ENCODE measurements at regions not wholly inside any gene's neighbourhood (a gene's known extent, or its start where the extent isn't known, plus 50 kb on each side); places are given as distances from the start of the nearest gene placed in this dataset.

GRCh38 chr14:71362282-71362681, 455.0 kb downstream of the PCNX1 start:
- POLR2A ChIA-PET: interaction anchor here (0.7 to 2.0 kb wide), 5 partner anchors 23 to 240 kb away, joined by 3 to 4 read pairs (median 3); no protein-coding TSS in a partner anchor
- peaks cover 24% of the 10 kb centered on the region; the same call in 2 of the 3 replicates for H3K79me2 ChIP-seq (ENCODE audit: control insufficient read depth, insufficient read depth, low read length)
- H3K9ac ChIP-seq (ENCODE audit: insufficient read depth in 1 of 2, low read depth in 2 of 2, low read length in 2 of 2): peak overlapping the region in 1 of 2 experiments; percentile 69; a peak in 2 of 4 replicates
- no peaks in the 10 kb centered on the region for H3K27me3 ChIP-seq (ENCODE audit: control insufficient read depth in 2 of 2, insufficient read depth in 2 of 2, low read length in 2 of 2)
- FAIRE-seq: no peak
- no peaks in the 10 kb centered on the region for H3K36me3 ChIP-seq (ENCODE audit: control insufficient read depth, insufficient read depth, low read length)
- H4K20me1 ChIP-seq (replicated peaks; ENCODE audit: control insufficient read depth, insufficient read depth, low read length): no peaks in the 10 kb centered on the region
- 17% methylated on average over 2 of the region's 2 CpGs for WGBS (ENCODE audit: insufficient coverage, low coverage, missing lambda C conversion rate)
- peak in 1 of 3 experiments; percentile 58 for TF ChIP-seq YY1 (IDR thresholded peaks at IDR 0.05; ENCODE audit: borderline replicate concordance in 1 of 3, control insufficient read depth in 1 of 3, extremely low read depth in 1 of 3, insufficient read depth in 3 of 3, insufficient read length in 1 of 3, insufficient replicate concordance in 2 of 3, low read depth in 1 of 3, low read length in 2 of 3)
- TF ChIP-seq MAFG (tag; conservative IDR thresholded peaks at IDR 0.05): 0 out of 2 replicates have a peak, but pooled peaks have one; percentile 1
- no peak for TF ChIP-seq EWSR1 (IDR thresholded peaks at IDR 0.05; ENCODE audit: borderline replicate concordance, low read depth, partially characterized antibody)
- TF ChIP-seq ZNF668 (CRISPR knock-in tag; IDR thresholded peaks at IDR 0.05): 0 out of 2 replicates have a peak, but pooled peaks have one; percentile 59
- TF ChIP-seq, protein P1, sequence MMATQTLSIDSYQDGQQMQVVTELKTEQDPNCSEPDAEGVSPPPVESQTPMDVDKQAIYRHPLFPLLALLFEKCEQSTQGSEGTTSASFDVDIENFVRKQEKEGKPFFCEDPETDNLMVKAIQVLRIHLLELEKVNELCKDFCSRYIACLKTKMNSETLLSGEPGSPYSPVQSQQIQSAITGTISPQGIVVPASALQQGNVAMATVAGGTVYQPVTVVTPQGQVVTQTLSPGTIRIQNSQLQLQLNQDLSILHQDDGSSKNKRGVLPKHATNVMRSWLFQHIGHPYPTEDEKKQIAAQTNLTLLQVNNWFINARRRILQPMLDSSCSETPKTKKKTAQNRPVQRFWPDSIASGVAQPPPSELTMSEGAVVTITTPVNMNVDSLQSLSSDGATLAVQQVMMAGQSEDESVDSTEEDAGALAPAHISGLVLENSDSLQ (IDR thresholded peaks at IDR 0.05): peak; percentile 91
- TF ChIP-seq GABPA (tag; conservative IDR thresholded peaks at IDR 0.05; ENCODE audit: low read depth): peak; percentile 57; the same call in 1 of the 2 replicates
- TF ChIP-seq ETV5 (CRISPR knock-in tag; IDR thresholded peaks at IDR 0.05; ENCODE audit: low read depth): no peak
- TF ChIP-seq EGR1 (conservative IDR thresholded peaks at IDR 0.05): peak; percentile 41; the same call in 1 of the 2 replicates
- TF ChIP-seq DMBX1 (CRISPR knock-in tag; IDR thresholded peaks at IDR 0.05; ENCODE audit: borderline replicate concordance): 0 out of 2 replicates have a peak, but pooled peaks have one; percentile 10
- TF ChIP-seq ZNF592 (IDR thresholded peaks at IDR 0.05): peak; percentile 32; the same call in 1 of the 2 replicates
- TF ChIP-seq, protein P2, sequence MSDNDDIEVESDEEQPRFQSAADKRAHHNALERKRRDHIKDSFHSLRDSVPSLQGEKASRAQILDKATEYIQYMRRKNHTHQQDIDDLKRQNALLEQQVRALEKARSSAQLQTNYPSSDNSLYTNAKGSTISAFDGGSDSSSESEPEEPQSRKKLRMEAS (CRISPR knock-in tag; IDR thresholded peaks at IDR 0.05): no peak
- peaks cover 6 to 40% of the 10 kb centered on the region in 2 experiments; a peak in 4 of 5 replicates for H3K4me1 ChIP-seq (replicated peaks in 1 of 2; ENCODE audit: control insufficient read depth in 2 of 2, insufficient read depth in 2 of 2, low read length in 2 of 2)
- no peak overlapping the region for H3K4me3 ChIP-seq
- peak overlapping the region; percentile 93 for H3K27ac ChIP-seq (ENCODE audit: extremely low read depth, low read depth, low read length)
- no TSS peak for BruUV-seq (replicated peaks)
- intact Hi-C loops (cut with micrococcal nuclease): loop anchor here (5.0 kb wide), 1 partner anchor 40 kb away; the partner anchor contains the start of gene SIPA1L1
- ATAC-seq: peak; percentile 63
- no peaks in the 10 kb centered on the region for H3K9me1 ChIP-seq (ENCODE audit: control insufficient read depth, insufficient read depth, low read length)
- peak in 2 of 4 experiments; percentile 30 to 59 for DNase-seq (ENCODE audit: extremely low read depth in 1 of 4, low spot score in 3 of 4)
- no peaks in the 10 kb centered on the region for H3K9me3 ChIP-seq (replicated peaks; ENCODE audit: control insufficient read depth, insufficient read depth, low read depth, low read length)
- CTCF ChIA-PET (ENCODE audit: low intra/inter-chr PET ratio): no interaction called here
- peak overlapping the region; percentile 88 for H2AFZ ChIP-seq (ENCODE audit: low read depth, low read length)
- H3K4me2 ChIP-seq (ENCODE audit: insufficient read depth, low read length): peak overlapping the region; percentile 65
- in situ Hi-C loops (cut with MboI): no loop called here

Measured in K562 (cell line).